ENCODE measurements at regions not wholly inside any gene's neighbourhood (a gene's known extent, or its start where the extent isn't known, plus 50 kb on each side); places are given as distances from the start of the nearest gene placed in this dataset.

DNA sequence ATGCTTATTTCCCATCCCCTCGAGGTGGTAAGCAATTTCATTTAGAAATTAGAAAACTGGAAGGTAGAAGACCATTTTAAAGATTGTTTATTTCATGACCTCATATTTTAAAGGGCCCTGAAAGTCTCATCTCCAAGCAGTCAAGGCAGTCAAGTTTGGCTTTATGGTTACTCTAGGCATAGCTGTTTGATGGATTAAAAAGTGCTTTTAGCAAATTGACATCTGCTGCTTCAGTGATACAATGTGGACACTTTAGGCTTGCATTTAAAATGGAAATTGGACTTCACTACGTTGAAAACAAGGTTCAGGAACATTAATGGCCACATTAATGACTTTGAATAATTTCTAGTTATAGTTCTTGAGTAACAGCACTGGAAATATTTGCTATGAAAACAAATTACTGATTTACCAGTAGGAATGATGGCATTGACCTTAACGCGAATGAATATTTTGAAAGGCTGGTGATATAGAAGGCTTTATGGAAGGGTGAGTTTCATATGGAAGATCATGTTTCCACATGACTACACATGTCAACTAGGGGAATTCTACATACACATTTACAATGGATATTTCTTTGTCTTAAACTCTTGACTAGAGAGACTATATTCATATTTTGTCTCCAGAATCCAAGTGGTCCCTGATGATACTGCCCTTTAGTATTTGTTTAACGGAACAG is 873.5 kb downstream of the JRKL start:
- ATAC-seq (replicated peaks) (no peak), DNase-seq (no peak)
- peaks cover 1 to 3% of the 10 kb centered on the region in 2 donors for H3K9me3 Mint-ChIP-seq
- H3K27me3 Mint-ChIP-seq = no peaks in the 10 kb centered on the region
- H3K36me3 Mint-ChIP-seq = no peaks in the 10 kb centered on the region
- no peaks in the 10 kb centered on the region for H3K4me1 Mint-ChIP-seq
- no peak overlapping the region for H3K27ac Mint-ChIP-seq
- no peak overlapping the region for H3K4me3 Mint-ChIP-seq

GRCh38 chr11:97269527-97269926 is 879.7 kb downstream of the JRKL start:
- no peaks in the 10 kb centered on the region for H3K27me3 Mint-ChIP-seq
- H3K4me3 Mint-ChIP-seq = no peak overlapping the region
- DNase-seq (no peak), ATAC-seq (replicated peaks) (no peak)
- peaks cover 8 to 9% of the 10 kb centered on the region in 2 donors for H3K9me3 Mint-ChIP-seq
- no peaks in the 10 kb centered on the region for H3K36me3 Mint-ChIP-seq
- no peak overlapping the region for H3K27ac Mint-ChIP-seq
- H3K4me1 Mint-ChIP-seq = no peaks in the 10 kb centered on the region

DNA sequence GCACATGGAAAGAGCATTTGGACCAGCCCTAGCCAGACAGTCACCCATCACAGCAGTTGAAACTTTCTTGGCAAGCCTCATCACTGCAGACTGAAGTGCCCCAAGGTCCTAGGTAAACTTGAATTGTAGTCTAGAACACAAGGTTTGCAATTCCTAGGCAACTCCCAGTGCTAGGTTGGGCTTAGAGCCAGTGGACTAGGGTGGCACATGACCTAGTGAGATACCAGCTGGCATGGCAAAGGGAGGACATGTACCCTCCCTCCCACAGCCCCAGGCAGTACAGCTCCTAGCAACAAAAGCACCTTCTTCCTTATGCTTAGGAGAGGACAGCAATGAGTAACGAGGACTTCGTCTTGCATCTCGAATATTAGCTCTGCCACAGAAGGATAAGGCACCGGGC is 889.5 kb downstream of the JRKL start:
- ATAC-seq (replicated peaks) = no peak
- Mint-ChIP-seq H3K27me3 (no peaks in the 10 kb centered on the region), H3K27ac (no peak overlapping the region), H3K4me3 (no peak overlapping the region), H3K4me1 (no peaks in the 10 kb centered on the region), H3K36me3 (no peaks in the 10 kb centered on the region), H3K9me3 (peaks cover 21 to 22% of the 10 kb centered on the region in 2 donors)
- no peak for DNase-seq

- ATAC-seq (replicated peaks) = no peak
- DNase-seq = no peak
- Mint-ChIP-seq H3K36me3 (no peaks in the 10 kb centered on the region), H3K4me1 (no peaks in the 10 kb centered on the region), H3K27ac (no peak overlapping the region), H3K27me3 (no peaks in the 10 kb centered on the region), H3K4me3 (no peak overlapping the region), H3K9me3 (peaks cover 15% of the 10 kb centered on the region in 2 donors)
These were observed 890.5 kb downstream of the JRKL start for GRCh38 chr11:97280347-97280746.

GRCh38 chr11:97289823-97290222 is 900.0 kb downstream of the JRKL start:
- no peak for ATAC-seq (replicated peaks)
- H3K27me3 Mint-ChIP-seq = no peaks in the 10 kb centered on the region
- H3K27ac Mint-ChIP-seq = no peak overlapping the region
- H3K9me3 Mint-ChIP-seq = peaks cover 3 to 6% of the 10 kb centered on the region in 2 donors
- no peak overlapping the region for H3K4me3 Mint-ChIP-seq
- no peak for DNase-seq
- no peaks in the 10 kb centered on the region for H3K4me1 Mint-ChIP-seq
- no peaks in the 10 kb centered on the region for H3K36me3 Mint-ChIP-seq

GRCh38 chr11:97290464-97291041 is 900.7 kb downstream of the JRKL start:
- H3K27me3 Mint-ChIP-seq = no peaks in the 10 kb centered on the region
- ATAC-seq (replicated peaks) = no peak
- no peak overlapping the region for H3K27ac Mint-ChIP-seq
- no peak for DNase-seq
- H3K4me1 Mint-ChIP-seq = no peaks in the 10 kb centered on the region
- H3K36me3 Mint-ChIP-seq = no peaks in the 10 kb centered on the region
- no peak overlapping the region for H3K4me3 Mint-ChIP-seq
- peaks cover 3 to 6% of the 10 kb centered on the region in 2 donors for H3K9me3 Mint-ChIP-seq

DNA sequence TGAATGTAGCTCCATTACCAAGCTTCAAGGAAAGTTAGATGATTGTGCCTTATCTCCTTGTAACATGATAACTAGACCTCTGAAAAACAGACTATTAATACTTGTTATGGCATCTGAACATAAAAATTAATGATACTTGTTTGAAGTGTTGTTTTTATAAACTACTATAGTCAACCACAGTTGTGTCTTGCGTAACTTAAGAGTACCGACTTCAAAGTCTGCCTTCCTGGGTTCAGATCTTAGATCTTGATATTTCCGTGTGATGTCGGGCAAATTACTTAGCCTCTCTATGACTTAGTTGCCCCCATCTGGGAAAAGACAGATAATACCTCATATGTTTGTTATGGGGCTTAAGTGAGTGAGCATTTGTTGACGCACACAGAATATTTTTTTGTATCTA is 906.5 kb downstream of the JRKL start:
- no peak overlapping the region for H3K27ac Mint-ChIP-seq
- DNase-seq = no peak
- no peaks in the 10 kb centered on the region for H3K27me3 Mint-ChIP-seq
- H3K4me3 Mint-ChIP-seq = no peak overlapping the region
- no peak for ATAC-seq (replicated peaks)
- no peaks in the 10 kb centered on the region for H3K4me1 Mint-ChIP-seq
- peaks cover 0 to 3% of the 10 kb centered on the region in 2 donors for H3K9me3 Mint-ChIP-seq
- H3K36me3 Mint-ChIP-seq = no peaks in the 10 kb centered on the region

DNA sequence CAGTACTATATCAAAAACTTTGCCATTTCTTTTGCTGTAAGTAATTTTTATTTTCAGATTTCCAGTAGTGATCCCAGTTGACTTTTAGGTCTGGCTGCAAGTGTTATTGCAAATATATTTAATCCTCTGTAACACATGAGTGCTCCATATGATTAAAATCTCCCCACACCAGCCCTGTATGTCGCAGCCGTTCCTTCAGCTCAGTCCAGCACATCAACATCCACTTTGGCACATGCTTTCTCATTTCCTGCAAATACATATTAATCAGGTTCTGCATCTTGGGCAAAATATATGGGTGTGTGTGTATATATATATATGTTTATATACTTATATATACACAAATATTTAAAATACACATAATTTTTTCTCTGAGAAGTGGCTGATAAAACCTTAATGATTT is 919.5 kb downstream of the JRKL start:
- ATAC-seq (replicated peaks) (no peak), DNase-seq (no peak)
- Mint-ChIP-seq H3K27ac (no peak overlapping the region), H3K9me3 (peaks cover 1 to 7% of the 10 kb centered on the region in 2 donors), H3K27me3 (no peaks in the 10 kb centered on the region), H3K4me3 (no peak overlapping the region), H3K36me3 (no peaks in the 10 kb centered on the region), H3K4me1 (no peaks in the 10 kb centered on the region)

GRCh38 chr11:97325693-97326092 is 935.9 kb downstream of the JRKL start:
- H3K27ac Mint-ChIP-seq = no peak overlapping the region
- no peaks in the 10 kb centered on the region for H3K36me3 Mint-ChIP-seq
- no peak for DNase-seq
- no peak overlapping the region for H3K4me3 Mint-ChIP-seq
- H3K9me3 Mint-ChIP-seq = peaks cover 13 to 25% of the 10 kb centered on the region in 2 donors
- no peaks in the 10 kb centered on the region for H3K4me1 Mint-ChIP-seq
- no peaks in the 10 kb centered on the region for H3K27me3 Mint-ChIP-seq
- ATAC-seq (replicated peaks) = no peak

GRCh38 chr11:97332271-97332670 is 942.5 kb downstream of the JRKL start:
- H3K27me3 Mint-ChIP-seq = no peaks in the 10 kb centered on the region
- no peak overlapping the region for H3K27ac Mint-ChIP-seq
- ATAC-seq (replicated peaks) (no peak), DNase-seq (no peak)
- no peak overlapping the region for H3K4me3 Mint-ChIP-seq
- H3K9me3 Mint-ChIP-seq = no peaks in the 10 kb centered on the region
- no peaks in the 10 kb centered on the region for H3K36me3 Mint-ChIP-seq
- H3K4me1 Mint-ChIP-seq = no peaks in the 10 kb centered on the region

DNA sequence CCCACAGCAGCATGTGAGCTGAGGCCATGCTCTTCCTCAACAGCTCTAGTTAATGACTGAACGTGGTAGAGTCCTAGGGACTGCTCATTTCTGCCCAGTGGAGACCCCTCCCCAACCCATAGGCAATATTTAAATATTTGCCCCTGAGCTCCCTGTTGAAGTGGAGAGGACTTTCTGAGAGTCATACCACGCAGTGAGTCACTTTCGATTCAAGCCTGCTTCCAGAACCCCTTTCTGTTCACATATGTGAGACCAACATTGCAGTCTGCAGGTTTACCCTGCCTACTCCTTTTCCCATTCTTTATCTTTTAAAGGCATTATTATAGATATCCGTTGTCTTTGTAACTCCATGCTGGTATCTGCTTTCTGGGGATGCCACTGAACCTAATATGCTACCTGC is 946.3 kb downstream of the JRKL start:
- no peak overlapping the region for H3K4me3 Mint-ChIP-seq
- ATAC-seq (replicated peaks) (no peak), DNase-seq (no peak)
- H3K36me3 Mint-ChIP-seq = no peaks in the 10 kb centered on the region
- H3K4me1 Mint-ChIP-seq = no peaks in the 10 kb centered on the region
- H3K27me3 Mint-ChIP-seq = no peaks in the 10 kb centered on the region
- H3K27ac Mint-ChIP-seq = no peak overlapping the region
- H3K9me3 Mint-ChIP-seq = no peaks in the 10 kb centered on the region

GRCh38 chr11:97345032-97345431 is 955.2 kb downstream of the JRKL start:
- no peak overlapping the region for H3K4me3 Mint-ChIP-seq
- H3K27ac Mint-ChIP-seq = no peak overlapping the region
- no peaks in the 10 kb centered on the region for H3K36me3 Mint-ChIP-seq
- no peak for DNase-seq
- peaks cover 0 to 6% of the 10 kb centered on the region in 2 donors for H3K9me3 Mint-ChIP-seq
- ATAC-seq (replicated peaks) = no peak
- no peaks in the 10 kb centered on the region for H3K4me1 Mint-ChIP-seq
- no peaks in the 10 kb centered on the region for H3K27me3 Mint-ChIP-seq

DNA sequence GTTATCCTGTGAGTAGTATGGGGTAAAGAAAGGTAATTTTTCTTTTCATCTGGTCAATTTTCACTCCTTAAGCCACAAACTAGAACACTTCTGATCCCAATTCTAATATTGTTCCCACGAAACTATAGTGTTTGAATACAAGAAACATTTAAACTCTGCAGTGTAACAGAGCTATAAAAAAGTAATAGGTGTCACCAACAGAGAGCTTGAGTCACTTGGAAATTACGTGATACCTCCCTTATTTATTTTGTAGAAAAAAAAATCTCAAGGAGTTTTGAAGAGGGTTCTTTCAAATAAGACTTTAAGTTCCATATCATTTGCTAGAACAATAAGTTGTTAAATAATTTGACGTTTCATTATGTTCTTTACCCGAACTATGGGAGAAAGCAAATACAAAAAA is 959.4 kb downstream of the JRKL start:
- ATAC-seq (replicated peaks) (no peak), DNase-seq (no peak)
- Mint-ChIP-seq H3K36me3 (no peaks in the 10 kb centered on the region), H3K4me1 (no peaks in the 10 kb centered on the region), H3K4me3 (no peak overlapping the region), H3K27me3 (no peaks in the 10 kb centered on the region), H3K27ac (no peak overlapping the region), H3K9me3 (peaks cover 2 to 10% of the 10 kb centered on the region in 2 donors)

GRCh38 chr11:97351939-97352338 is 962.1 kb downstream of the JRKL start:
- H3K4me1 Mint-ChIP-seq = no peaks in the 10 kb centered on the region
- H3K36me3 Mint-ChIP-seq = no peaks in the 10 kb centered on the region
- DNase-seq (no peak), ATAC-seq (replicated peaks) (no peak)
- H3K9me3 Mint-ChIP-seq = peaks cover 2 to 6% of the 10 kb centered on the region in 2 donors
- H3K27me3 Mint-ChIP-seq = no peaks in the 10 kb centered on the region
- H3K27ac Mint-ChIP-seq = no peak overlapping the region
- no peak overlapping the region for H3K4me3 Mint-ChIP-seq

GRCh38 chr11:97354026-97354425 is 964.2 kb downstream of the JRKL start:
- DNase-seq (no peak), ATAC-seq (replicated peaks) (no peak)
- Mint-ChIP-seq H3K4me1 (no peaks in the 10 kb centered on the region), H3K27ac (no peak overlapping the region), H3K27me3 (no peaks in the 10 kb centered on the region), H3K9me3 (peaks cover 6% of the 10 kb centered on the region in 2 donors), H3K36me3 (no peaks in the 10 kb centered on the region), H3K4me3 (no peak overlapping the region)
